Urinary bladder (tissue), 3 donors: ENCODE measurements at regions not wholly inside any gene's neighbourhood (a gene's known extent, or its start where the extent isn't known, plus 50 kb on each side); places are given as distances from the start of the nearest gene placed in this dataset.
"Not testable (repeated sequence)": the region's sequence is repeated elsewhere in the genome, so short reads cannot be mapped to it uniquely, and the experiment has no call there.

Source experiments
- DNase-seq: peaks from one replicate; pipeline ENCODE4 v3.0.0-alpha.2; 2015; ENCODE audit errors: extremely low spot score
- H3K27ac ChIP-seq: one replicate; pipeline ENCODE4 v1.5.1; 2013; ENCODE audit warnings: low read depth, mild to moderate bottlenecking, moderate library complexity
- H3K36me3 ChIP-seq: one replicate; pipeline ENCODE4 v1.6.1; 2013; ENCODE audit warnings: mild to moderate bottlenecking, moderate library complexity; ENCODE audit not compliant: insufficient read depth
- H3K4me1 ChIP-seq: one replicate; pipeline ENCODE4 v1.6.1; 2013; ENCODE audit warnings: mild to moderate bottlenecking, moderate library complexity; ENCODE audit not compliant: insufficient read depth
- H3K4me3 ChIP-seq: one replicate; pipeline ENCODE4 v1.5.1; 2013; ENCODE audit warnings: low read depth, low read length
- WGBS: extraction: QIAGEN DNeasy Blood & Tissue Kit; methylation state at CpG from one replicate; pipeline ENCODE4 v1.1.7; 2013; 5-methylcytosine and 5-hydroxymethylcytosine counted together
- donor health status: healthy with polysubstance abuse.
- donor health status: healthy.

- H3K36me3 ChIP-seq, result no peaks in the 10 kb centered on the region
- H3K4me1 ChIP-seq, result no peaks in the 10 kb centered on the region
- H3K4me3 ChIP-seq, result no peak overlapping the region
- DNase-seq, result no peak
- H3K27ac ChIP-seq, result no peak overlapping the region
- WGBS, result 91% methylated on average over 3 of the region's 3 CpGs
Measured at GRCh38 chr9:1922026-1922425, 93.1 kb upstream of the SMARCA2 start.

GRCh38 chr9:1927546-1927945 is 87.6 kb upstream of the SMARCA2 start:
- no peak for DNase-seq
- Histone ChIP-seq H3K27ac (no peak overlapping the region), H3K4me3 (no peak overlapping the region), H3K36me3 (no peaks in the 10 kb centered on the region), H3K4me1 (no peaks in the 10 kb centered on the region)
- WGBS, result 87% methylated on average over 6 of the region's 6 CpGs

GRCh38 chr9:1929134-1929533 is 86.0 kb upstream of the SMARCA2 start:
- Histone ChIP-seq H3K4me3 (no peak overlapping the region), H3K27ac (no peak overlapping the region), H3K4me1 (no peaks in the 10 kb centered on the region), H3K36me3 (no peaks in the 10 kb centered on the region)
- WGBS, result 57% methylated on average over 2 of the region's 2 CpGs
- no peak for DNase-seq

- H3K27ac ChIP-seq, result no peak overlapping the region
- H3K4me3 ChIP-seq, result no peak overlapping the region
- no peaks in the 10 kb centered on the region for H3K36me3 ChIP-seq
- 74% methylated on average over 5 of the region's 5 CpGs for WGBS
- no peaks in the 10 kb centered on the region for H3K4me1 ChIP-seq
- no peak for DNase-seq
Measured at GRCh38 chr9:1929722-1930244, 85.4 kb upstream of the SMARCA2 start.

GRCh38 chr9:1930245-1930736 is 84.9 kb upstream of the SMARCA2 start:
- H3K4me1 ChIP-seq, H3K36me3 ChIP-seq, H3K27ac ChIP-seq, DNase-seq, H3K4me3 ChIP-seq: not testable (repeated sequence)
- 87% methylated on average over 9 of the region's 9 CpGs for WGBS

GRCh38 chr9:1938135-1938534 is 77.0 kb upstream of the SMARCA2 start:
- H3K36me3 ChIP-seq, result no peaks in the 10 kb centered on the region
- 69% methylated on average over 1 of the region's 1 CpG for WGBS
- no peak overlapping the region for H3K4me3 ChIP-seq
- no peak for DNase-seq
- H3K4me1 ChIP-seq, result no peaks in the 10 kb centered on the region
- H3K27ac ChIP-seq, result no peak overlapping the region

GRCh38 chr9:1938675-1939170 is 76.4 kb upstream of the SMARCA2 start:
- DNase-seq, result no peak
- Histone ChIP-seq H3K4me3 (no peak overlapping the region), H3K27ac (no peak overlapping the region), H3K4me1 (no peaks in the 10 kb centered on the region), H3K36me3 (no peaks in the 10 kb centered on the region)
- WGBS, result 88% methylated on average over 2 of the region's 2 CpGs

- no peak for DNase-seq
- Histone ChIP-seq H3K4me3 (no peak overlapping the region), H3K36me3 (no peaks in the 10 kb centered on the region), H3K27ac (no peak overlapping the region), H3K4me1 (no peaks in the 10 kb centered on the region)
- WGBS, result 86% methylated on average over 1 of the region's 1 CpG
Measured at GRCh38 chr9:1939466-1939865, 75.7 kb upstream of the SMARCA2 start.

- Histone ChIP-seq H3K4me1 (no peaks in the 10 kb centered on the region), H3K4me3 (no peak overlapping the region), H3K36me3 (no peaks in the 10 kb centered on the region), H3K27ac (no peak overlapping the region)
- WGBS, result 54% methylated on average over 7 of the region's 7 CpGs
- DNase-seq, result no peak
Measured at GRCh38 chr9:1939926-1940368, 75.2 kb upstream of the SMARCA2 start.

- 81% methylated on average over 3 of the region's 3 CpGs for WGBS
- H3K27ac ChIP-seq, result no peak overlapping the region
- H3K36me3 ChIP-seq, result no peaks in the 10 kb centered on the region
- no peaks in the 10 kb centered on the region for H3K4me1 ChIP-seq
- no peak overlapping the region for H3K4me3 ChIP-seq
- no peak for DNase-seq
Measured at GRCh38 chr9:1941989-1942388, 73.2 kb upstream of the SMARCA2 start.

GRCh38 chr9:1946526-1947283 is 68.4 kb upstream of the SMARCA2 start:
- H3K36me3 ChIP-seq, result no peaks in the 10 kb centered on the region
- H3K27ac ChIP-seq, result no peak overlapping the region
- H3K4me3 ChIP-seq, result no peak overlapping the region
- 86% methylated on average over 7 of the region's 7 CpGs for WGBS
- H3K4me1 ChIP-seq, result no peaks in the 10 kb centered on the region
- no peak for DNase-seq

GRCh38 chr9:1947438-1947837 is 67.7 kb upstream of the SMARCA2 start:
- 71% methylated on average over 4 of the region's 4 CpGs for WGBS
- Histone ChIP-seq H3K4me3 (no peak overlapping the region), H3K27ac (no peak overlapping the region), H3K4me1 (no peaks in the 10 kb centered on the region), H3K36me3 (no peaks in the 10 kb centered on the region)
- DNase-seq, result no peak

GRCh38 chr9:1948541-1948940 is 66.6 kb upstream of the SMARCA2 start:
- no peak overlapping the region for H3K4me3 ChIP-seq
- no peak overlapping the region for H3K27ac ChIP-seq
- no peaks in the 10 kb centered on the region for H3K4me1 ChIP-seq
- WGBS, result 89% methylated on average over 4 of the region's 4 CpGs
- no peak for DNase-seq
- H3K36me3 ChIP-seq, result no peaks in the 10 kb centered on the region

- Histone ChIP-seq H3K27ac (no peak overlapping the region), H3K36me3 (no peaks in the 10 kb centered on the region), H3K4me3 (no peak overlapping the region), H3K4me1 (no peaks in the 10 kb centered on the region)
- no peak for DNase-seq
- WGBS, result 79% methylated on average over 2 of the region's 2 CpGs
Measured at GRCh38 chr9:1951446-1951845, 63.7 kb upstream of the SMARCA2 start.
